Transverse colon (tissue), 4 donors: ENCODE measurements at regions not wholly inside any gene's neighbourhood (a gene's known extent, or its start where the extent isn't known, plus 50 kb on each side); places are given as distances from the start of the nearest gene placed in this dataset.

ENCODE experiments used
- DNase-seq: peaks from one replicate; pipeline ENCODE4 v3.0.0-alpha.2; 2019
- H3K27ac ChIP-seq, 4 donors: fragments of 200-600 bp; sonication (generic); 2 replicates each; pipeline ENCODE4 v1.5.1; 2016 to 2018; ENCODE audit warnings: inconsistent platforms in 4 of 4
- H3K27me3 ChIP-seq: fragments of 200-600 bp; sonication (generic); 2 replicates; pipeline ENCODE4 v1.5.1; 2017; ENCODE audit warnings: inconsistent platforms
- H3K36me3 ChIP-seq, 4 donors: fragments of 200-600 bp; sonication (generic); 2 replicates each; pipeline ENCODE4 v1.5.1; 2017 to 2019; ENCODE audit warnings: inconsistent platforms in 4 of 4
- H3K4me1 ChIP-seq, 4 donors: fragments of 200-600 bp; sonication (generic); 2 replicates each; pipeline ENCODE4 v1.5.1; 2017 to 2020; ENCODE audit warnings: inconsistent platforms in 4 of 4
- H3K4me3 ChIP-seq, 4 donors: fragments of 200-600 bp; sonication (generic); 1 replicate in 1 of 4; 2 replicates in 3 of 4; pipeline versions ENCODE4 v1.5.1 to v1.6.1; 2017 to 2019; ENCODE audit warnings: inconsistent platforms in 4 of 4
- H3K9me3 ChIP-seq, 2 donors: fragments of 200-600 bp; sonication (generic); 2 replicates each; pipeline ENCODE4 v1.5.1; 2017 to 2019; ENCODE audit warnings: inconsistent platforms in 2 of 2
- CTCF ChIP-seq, 5 experiments: fragments of 200-600 bp in 3 of 5; fragments of 450-650 bp in 2 of 5; sonication (generic) in 3 of 5; IDR thresholded peaks; 1 replicate in 2 of 5; 2 replicates in 3 of 5; pipeline ENCODE4 v1.5.1; 2016 to 2017; ENCODE audit warnings: antibody characterized with exemption in 5 of 5, inconsistent platforms in 3 of 5, mild to moderate bottlenecking in 2 of 5, moderate library complexity in 1 of 5
- EP300 ChIP-seq: sonication (generic); formaldehyde crosslinking; IDR thresholded peaks from one replicate; pipeline ENCODE4 v1.6.1; 2017; ENCODE audit warnings: antibody characterized with exemption, low read depth
- POLR2A ChIP-seq: fragments of 450-650 bp; IDR thresholded peaks from one replicate; pipeline ENCODE4 v1.6.1; 2016; ENCODE audit warnings: antibody characterized with exemption, mild to moderate bottlenecking, moderate library complexity
- POLR2AphosphoS5 ChIP-seq, 3 donors: sonication (generic); formaldehyde crosslinking; IDR thresholded peaks; one replicate each; pipeline ENCODE4 v1.6.1; 2016; ENCODE audit warnings: antibody characterized with exemption in 3 of 3
- WGBS, 2 donors: methylation state at CpG; one replicate each; pipeline ENCODE4 v1.1.5; 2018; ENCODE audit warnings: low coverage in 1 of 2; 5-methylcytosine and 5-hydroxymethylcytosine counted together
- in situ Hi-C, 4 donors: fragments of 200-750 bp; cut with MboI; loops; one replicate each; pipeline versions ENCODE4 v1.15.0 to v1.15.1; 2017; ENCODE audit warnings: low sequenced_read_pairs in 3 of 4, low pct_ligation_motif_present in 1 of 4, low pct_unique_long_range_greater_than_20kb in 1 of 4
- intact Hi-C: fragments of 100-400 bp; cut with DNase I; formaldehyde crosslinking; loops from one replicate; pipeline ENCODE4 v1.15.1; 2023; ENCODE audit warnings: low total_unique reads

GRCh38 chr18:51622702-51623101, 425.2 kb upstream of the MEX3C start:
- Histone ChIP-seq H3K27me3 (peaks cover 15% of the 10 kb centered on the region), H3K27ac (no peak overlapping the region), H3K9me3 (no peaks in the 10 kb centered on the region), H3K36me3 (no peaks in the 10 kb centered on the region), H3K4me1 (no peaks in the 10 kb centered on the region), H3K4me3 (no peak overlapping the region)
- no peak for DNase-seq
- intact Hi-C loops, result no loop called here
- WGBS, 2 donors, result 0 to 39% methylated on average over 1 to 5 of the region's 6 CpGs
- TF ChIP-seq POLR2AphosphoS5 (IDR thresholded peaks at IDR 0.05) (no peak), EP300 (no peak), POLR2A (no peak), CTCF (IDR thresholded peaks at IDR 0.05) (no peak)
- in situ Hi-C loops, result no loop called here

- Histone ChIP-seq H3K27me3 (peaks cover 15% of the 10 kb centered on the region), H3K4me3 (no peak overlapping the region), H3K27ac (no peak overlapping the region), H3K4me1 (no peaks in the 10 kb centered on the region), H3K9me3 (no peaks in the 10 kb centered on the region), H3K36me3 (no peaks in the 10 kb centered on the region)
- TF ChIP-seq CTCF (IDR thresholded peaks at IDR 0.05) (no peak), POLR2A (no peak), EP300 (no peak), POLR2AphosphoS5 (IDR thresholded peaks at IDR 0.05) (no peak)
- no peak for DNase-seq
- in situ Hi-C loops, result no loop called here
- intact Hi-C loops, result no loop called here
- 83 to 86% methylated on average over 1 of the region's 1 CpG for WGBS, 2 donors
These were observed 426.2 kb upstream of the MEX3C start for GRCh38 chr18:51623653-51624052.

GRCh38 chr18:51630706-51631105, 433.2 kb upstream of the MEX3C start:
- no peak overlapping the region for H3K4me3 ChIP-seq
- H3K36me3 ChIP-seq, result no peaks in the 10 kb centered on the region
- intact Hi-C loops, result no loop called here
- DNase-seq, result no peak
- H3K27ac ChIP-seq, result no peak overlapping the region
- H3K4me1 ChIP-seq, result no peaks in the 10 kb centered on the region
- in situ Hi-C loops, result no loop called here
- TF ChIP-seq CTCF (IDR thresholded peaks at IDR 0.05) (no peak), POLR2AphosphoS5 (IDR thresholded peaks at IDR 0.05) (no peak), POLR2A (no peak)
- H3K27me3 ChIP-seq, result no peaks in the 10 kb centered on the region
- H3K9me3 ChIP-seq, result no peaks in the 10 kb centered on the region

- intact Hi-C loops, result no loop called here
- DNase-seq, result no peak
- H3K27ac ChIP-seq, result no peak overlapping the region
- in situ Hi-C loops, result no loop called here
- WGBS, 2 donors, result 54 to 60% methylated on average over 3 to 4 of the region's 4 CpGs
- no peaks in the 10 kb centered on the region for H3K4me1 ChIP-seq
- no peak for TF ChIP-seq POLR2A
- no peak for TF ChIP-seq EP300
- no peak for TF ChIP-seq POLR2AphosphoS5 (IDR thresholded peaks at IDR 0.05)
- H3K9me3 ChIP-seq, result no peaks in the 10 kb centered on the region
- H3K36me3 ChIP-seq, result no peaks in the 10 kb centered on the region
- H3K27me3 ChIP-seq, result no peaks in the 10 kb centered on the region
- no peak overlapping the region for H3K4me3 ChIP-seq
These were observed 440.4 kb upstream of the MEX3C start for GRCh38 chr18:51637881-51638280.

- TF ChIP-seq EP300 (no peak), POLR2AphosphoS5 (IDR thresholded peaks at IDR 0.05) (no peak), POLR2A (no peak), CTCF (IDR thresholded peaks at IDR 0.05) (no peak)
- no peak for DNase-seq
- in situ Hi-C loops, result no loop called here
These were observed 442.1 kb upstream of the MEX3C start for GRCh38 chr18:51639541-51639940.

More at GRCh38 chr18:51639541-51639940, 442.1 kb upstream of the MEX3C start:
- Histone ChIP-seq H3K27ac (no peak overlapping the region), H3K4me1 (no peaks in the 10 kb centered on the region), H3K4me3 (no peak overlapping the region), H3K36me3 (no peaks in the 10 kb centered on the region), H3K9me3 (no peaks in the 10 kb centered on the region), H3K27me3 (no peaks in the 10 kb centered on the region)
- intact Hi-C loops, result no loop called here
